GM23338 (cell line): ENCODE measurements at regions not wholly inside any gene's neighbourhood (a gene's known extent, or its start where the extent isn't known, plus 50 kb on each side); places are given as distances from the start of the nearest gene placed in this dataset.
A peak's percentile ranks its signal among the peaks of the same experiment; 100 is the strongest.

Source experiments
- CREB1 ChIP-seq: fragments of 250-450 bp; sonication (Bioruptor Pico); IDR thresholded peaks from 2 replicates; pipeline ENCODE4 v1.5.0; 2020; ENCODE audit warnings: low read depth, mild to moderate bottlenecking, moderate library complexity
- CTCF ChIP-seq, 2 experiments: fragments of 200-600 bp in 1 of 2; sonication (generic) in 1 of 2; conservative IDR thresholded peaks; 2 replicates each; pipeline versions ENCODE4 v1.5.1 to v1.6.1; 2016 to 2017; ENCODE audit warnings: antibody characterized with exemption in 2 of 2, low read depth in 2 of 2, mild to moderate bottlenecking in 2 of 2, moderate library complexity in 1 of 2
- EZH2 ChIP-seq: fragments of 200-600 bp; sonication (generic); IDR thresholded peaks from one replicate; pipeline ENCODE4 v1.8.0; 2017; ENCODE audit warnings: antibody characterized with exemption, mild to moderate bottlenecking, low read depth; ENCODE audit not compliant: unreplicated experiment
- EZH2phosphoT487 ChIP-seq: fragments of 200-600 bp; sonication (generic); IDR thresholded peaks from one replicate; pipeline ENCODE4 v1.8.1; 2018; ENCODE audit warnings: antibody characterized with exemption; ENCODE audit not compliant: unreplicated experiment
- JUNB ChIP-seq: IDR thresholded peaks from one replicate; pipeline ENCODE4 v1.6.1; 2016; ENCODE audit warnings: antibody characterized with exemption; ENCODE audit not compliant: unreplicated experiment
- NANOG ChIP-seq: IDR thresholded peaks from 2 replicates; pipeline ENCODE4 v1.6.1; 2016; ENCODE audit warnings: antibody characterized with exemption, borderline replicate concordance
- POLR2AphosphoS5 ChIP-seq: IDR thresholded peaks from 2 replicates; pipeline ENCODE4 v1.6.1; 2016; ENCODE audit warnings: antibody characterized with exemption, low read depth
- STAT1 ChIP-seq: IDR thresholded peaks from one replicate; pipeline ENCODE4 v1.6.1; 2016; ENCODE audit warnings: antibody characterized with exemption; ENCODE audit not compliant: unreplicated experiment
- ZNF114 ChIP-seq: fragments of 250-450 bp; sonication (Bioruptor Pico); IDR thresholded peaks from 2 replicates; pipeline ENCODE4 v1.5.0; 2020; ENCODE audit warnings: mild to moderate bottlenecking, moderate library complexity
- TF ChIP-seq, protein P1 (sequence below): IDR thresholded peaks from one replicate; pipeline ENCODE4 v1.6.1; 2018; ENCODE audit warnings: antibody characterized with exemption; ENCODE audit not compliant: unreplicated experiment

- no peak for TF ChIP-seq EZH2
- peak in 1 of 2 experiments; percentile 31; a peak in 1 of 4 replicates for TF ChIP-seq CTCF (conservative IDR thresholded peaks at IDR 0.05; ENCODE audit: low read depth in 2 of 2)
- no peak for TF ChIP-seq JUNB
- no peak for TF ChIP-seq NANOG
- no peak for TF ChIP-seq CREB1
- TF ChIP-seq, protein P1, sequence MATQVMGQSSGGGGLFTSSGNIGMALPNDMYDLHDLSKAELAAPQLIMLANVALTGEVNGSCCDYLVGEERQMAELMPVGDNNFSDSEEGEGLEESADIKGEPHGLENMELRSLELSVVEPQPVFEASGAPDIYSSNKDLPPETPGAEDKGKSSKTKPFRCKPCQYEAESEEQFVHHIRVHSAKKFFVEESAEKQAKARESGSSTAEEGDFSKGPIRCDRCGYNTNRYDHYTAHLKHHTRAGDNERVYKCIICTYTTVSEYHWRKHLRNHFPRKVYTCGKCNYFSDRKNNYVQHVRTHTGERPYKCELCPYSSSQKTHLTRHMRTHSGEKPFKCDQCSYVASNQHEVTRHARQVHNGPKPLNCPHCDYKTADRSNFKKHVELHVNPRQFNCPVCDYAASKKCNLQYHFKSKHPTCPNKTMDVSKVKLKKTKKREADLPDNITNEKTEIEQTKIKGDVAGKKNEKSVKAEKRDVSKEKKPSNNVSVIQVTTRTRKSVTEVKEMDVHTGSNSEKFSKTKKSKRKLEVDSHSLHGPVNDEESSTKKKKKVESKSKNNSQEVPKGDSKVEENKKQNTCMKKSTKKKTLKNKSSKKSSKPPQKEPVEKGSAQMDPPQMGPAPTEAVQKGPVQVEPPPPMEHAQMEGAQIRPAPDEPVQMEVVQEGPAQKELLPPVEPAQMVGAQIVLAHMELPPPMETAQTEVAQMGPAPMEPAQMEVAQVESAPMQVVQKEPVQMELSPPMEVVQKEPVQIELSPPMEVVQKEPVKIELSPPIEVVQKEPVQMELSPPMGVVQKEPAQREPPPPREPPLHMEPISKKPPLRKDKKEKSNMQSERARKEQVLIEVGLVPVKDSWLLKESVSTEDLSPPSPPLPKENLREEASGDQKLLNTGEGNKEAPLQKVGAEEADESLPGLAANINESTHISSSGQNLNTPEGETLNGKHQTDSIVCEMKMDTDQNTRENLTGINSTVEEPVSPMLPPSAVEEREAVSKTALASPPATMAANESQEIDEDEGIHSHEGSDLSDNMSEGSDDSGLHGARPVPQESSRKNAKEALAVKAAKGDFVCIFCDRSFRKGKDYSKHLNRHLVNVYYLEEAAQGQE = no peak
- TF ChIP-seq ZNF114 = no peak
- no peak for TF ChIP-seq EZH2phosphoT487
- TF ChIP-seq POLR2AphosphoS5 = no peak
- no peak for TF ChIP-seq STAT1
Measured at GRCh38 chr1:181319907-181320306, 163.4 kb upstream of the CACNA1E start.
